ENCODE measurements at regions not wholly inside any gene's neighbourhood (a gene's known extent, or its start where the extent isn't known, plus 50 kb on each side); places are given as distances from the start of the nearest gene placed in this dataset.

DNA sequence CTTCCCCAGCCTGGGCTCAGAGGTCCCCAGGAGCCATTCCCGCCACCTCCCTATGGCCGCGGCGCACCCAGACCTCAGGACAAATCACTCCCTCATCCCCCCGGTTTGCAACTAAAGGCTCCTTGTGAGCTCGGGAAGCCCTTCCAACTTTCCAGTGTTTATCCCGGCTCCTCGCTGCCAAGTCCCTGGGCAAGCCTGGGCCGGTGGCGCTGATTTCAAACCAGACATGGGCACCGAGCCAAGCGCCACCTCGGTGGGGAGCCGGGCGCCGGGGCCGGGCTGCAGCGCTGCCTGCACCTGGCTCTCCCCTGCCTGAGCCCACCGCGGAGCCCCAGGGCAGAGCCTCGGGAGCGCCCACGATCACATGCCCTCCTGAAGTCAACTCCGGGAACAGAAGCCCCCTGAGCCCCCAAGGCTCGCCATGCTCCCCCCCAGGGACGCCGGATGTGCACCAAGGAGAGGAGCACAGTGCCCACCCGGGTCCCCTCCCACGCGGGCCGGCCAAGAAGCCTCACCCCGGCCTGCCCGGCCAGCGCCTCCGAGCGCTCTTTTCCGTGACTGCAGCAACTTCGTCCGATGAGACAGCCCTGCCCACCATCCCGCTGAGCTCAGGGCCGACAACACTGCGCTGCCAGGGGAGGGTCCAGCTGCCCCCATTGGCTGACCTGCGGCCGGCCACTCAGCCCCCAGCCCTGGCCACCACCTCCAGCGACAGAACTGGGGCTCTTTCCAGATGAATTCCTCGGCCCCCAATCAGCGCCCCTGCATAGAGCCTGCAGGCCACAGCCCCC lies 50.0 kb downstream of the NCOR2 start:
- peak; percentile 53 for DNase-seq (ENCODE audit: low spot score)

DNA sequence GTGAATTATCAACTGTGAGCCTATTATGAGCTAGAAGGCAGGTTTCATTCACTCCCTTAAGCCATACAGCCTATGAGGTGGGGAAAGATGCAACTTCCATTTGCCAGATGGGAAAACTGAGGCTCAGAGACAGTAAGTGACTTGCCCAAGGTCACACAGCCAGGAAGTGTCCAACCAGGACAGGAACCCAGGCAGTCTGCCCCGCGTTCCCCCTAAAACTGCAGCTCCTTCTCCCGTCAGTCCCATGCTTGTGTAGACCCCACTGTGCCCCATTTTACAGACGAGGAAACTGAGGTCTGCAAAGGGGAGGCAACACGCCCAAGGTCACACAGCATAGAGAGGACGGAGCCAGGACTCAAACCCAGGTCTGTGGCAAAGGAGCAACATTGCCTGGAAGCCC lies 50.6 kb downstream of the NCOR2 start:
- DNase-seq (ENCODE audit: low spot score), result no peak

GRCh38 chr12:124515981-124516380 lies 51.4 kb downstream of the NCOR2 start:
- DNase-seq (ENCODE audit: low spot score), result no peak

GRCh38 chr12:124514996-124515932 lies 52.1 kb downstream of the NCOR2 start:
- DNase-seq (ENCODE audit: low spot score), result no peak

- DNase-seq (ENCODE audit: low spot score), result no peak
These were observed 53.0 kb downstream of the NCOR2 start for GRCh38 chr12:124514145-124514995.

- DNase-seq (ENCODE audit: low spot score), result no peak
These were observed 54.0 kb downstream of the NCOR2 start for GRCh38 chr12:124513297-124513867.

DNA sequence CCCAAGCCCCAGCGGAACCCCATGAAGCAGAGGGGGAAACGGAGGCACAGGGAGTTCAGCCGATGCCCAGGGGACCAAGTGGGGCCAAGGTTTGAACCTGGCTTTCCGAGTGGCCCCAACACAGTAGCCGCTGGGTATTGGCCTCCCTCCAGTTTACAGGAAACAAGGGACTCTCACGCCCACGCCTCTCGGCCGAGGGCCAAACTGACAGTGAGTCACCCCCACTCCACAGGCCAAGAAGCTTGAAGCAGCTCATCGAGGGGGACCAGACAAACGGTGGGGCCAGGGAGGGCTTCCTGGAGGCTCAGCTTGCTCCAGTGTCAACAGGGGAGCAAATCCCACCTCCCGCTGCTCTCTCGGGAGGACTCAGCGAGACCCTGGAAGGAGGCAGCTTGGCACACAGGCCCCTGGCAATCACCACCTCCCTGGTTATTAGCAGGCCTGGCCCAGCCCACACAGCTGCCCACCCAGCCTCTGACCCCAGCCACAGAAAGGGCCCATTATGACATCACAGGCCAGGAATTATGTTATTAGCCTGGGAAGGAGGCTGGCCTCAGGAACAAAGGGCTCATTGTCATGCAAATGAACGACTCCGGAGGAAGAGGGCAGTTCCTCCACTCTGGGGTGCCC lies 54.6 kb downstream of the NCOR2 start:
- DNase-seq (ENCODE audit: low spot score), result peak; percentile 94

GRCh38 chr12:124511259-124511985 lies 56.0 kb downstream of the NCOR2 start:
- DNase-seq (ENCODE audit: low spot score), result no peak

GRCh38 chr12:124510301-124510970 lies 57.0 kb downstream of the NCOR2 start:
- DNase-seq (ENCODE audit: low spot score), result no peak

DNA sequence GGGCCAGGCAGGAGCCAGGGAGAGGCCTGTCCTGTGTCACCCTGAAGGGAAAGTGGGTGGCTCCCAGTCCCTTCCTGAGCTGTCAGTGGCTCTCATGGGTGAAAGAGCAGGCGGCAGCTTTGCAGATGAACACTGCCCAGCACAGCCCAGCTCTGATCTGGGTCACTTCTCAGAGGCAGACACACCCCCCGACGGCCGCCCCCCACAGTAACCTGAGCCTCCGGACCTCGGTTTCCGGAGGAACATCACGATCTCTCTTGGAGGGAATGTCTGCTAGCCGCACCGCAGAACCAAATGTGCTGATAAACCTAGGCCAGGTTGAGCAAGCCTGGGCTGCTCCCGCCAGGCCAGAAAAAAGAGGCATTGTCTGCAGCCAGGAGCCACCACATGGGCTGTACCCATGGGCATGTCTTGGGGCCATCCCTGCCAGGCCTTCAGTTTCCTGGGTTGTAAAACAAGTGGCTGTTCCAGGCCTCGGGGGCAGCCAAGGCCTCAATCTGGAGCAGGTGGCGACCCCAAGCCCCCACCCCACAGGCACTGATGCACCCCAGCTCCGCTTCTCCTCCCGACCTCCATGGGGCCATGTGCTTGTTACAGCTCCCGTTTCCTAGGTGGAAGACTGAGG lies 57.6 kb downstream of the NCOR2 start:
- DNase-seq (ENCODE audit: low spot score), result peak; percentile 78

DNA sequence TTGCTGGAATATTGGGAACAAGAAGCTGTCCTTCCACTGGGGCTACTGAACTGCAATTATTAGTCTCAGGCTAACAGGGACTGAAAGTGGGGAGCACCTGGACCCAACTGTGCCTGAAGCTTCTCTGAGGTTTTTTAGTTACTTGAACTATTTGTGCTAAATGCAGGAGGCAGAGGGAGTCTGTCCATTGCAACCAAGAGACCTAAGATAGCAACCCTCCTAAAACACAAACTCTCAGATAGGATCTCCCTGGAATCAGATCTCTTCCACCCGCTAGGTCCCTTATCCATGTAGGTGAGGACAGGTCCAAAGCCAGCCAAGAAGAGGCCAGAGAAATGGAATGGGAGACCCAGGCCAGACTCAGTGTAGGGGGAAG lies 58.1 kb downstream of the NCOR2 start:
- no peak for DNase-seq (ENCODE audit: low spot score)

GRCh38 chr12:124508381-124509079 lies 58.9 kb downstream of the NCOR2 start:
- no peak for DNase-seq (ENCODE audit: low spot score)

- no peak for DNase-seq (ENCODE audit: low spot score)
These were observed 60.0 kb downstream of the NCOR2 start for GRCh38 chr12:124507188-124508109.

DNA sequence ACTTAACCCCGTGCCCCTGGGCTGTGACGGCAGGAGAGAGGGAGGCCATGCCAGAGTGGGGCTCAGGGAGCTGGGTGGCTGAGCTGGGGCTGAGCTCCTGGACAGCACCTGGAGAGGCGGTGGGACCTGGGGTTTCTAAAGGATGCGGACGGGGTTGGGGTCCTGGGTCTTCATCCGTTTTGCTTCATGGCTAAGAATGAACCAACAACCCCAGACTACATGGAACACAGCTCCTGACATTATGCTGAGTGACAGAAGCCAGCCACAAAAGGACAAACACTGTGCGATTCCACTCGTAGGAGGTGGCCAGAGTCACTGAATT lies 60.6 kb downstream of the NCOR2 start:
- no peak for DNase-seq (ENCODE audit: low spot score)

- no peak for DNase-seq (ENCODE audit: low spot score)
These were observed 61.1 kb downstream of the NCOR2 start for GRCh38 chr12:124506145-124506831.

DNA sequence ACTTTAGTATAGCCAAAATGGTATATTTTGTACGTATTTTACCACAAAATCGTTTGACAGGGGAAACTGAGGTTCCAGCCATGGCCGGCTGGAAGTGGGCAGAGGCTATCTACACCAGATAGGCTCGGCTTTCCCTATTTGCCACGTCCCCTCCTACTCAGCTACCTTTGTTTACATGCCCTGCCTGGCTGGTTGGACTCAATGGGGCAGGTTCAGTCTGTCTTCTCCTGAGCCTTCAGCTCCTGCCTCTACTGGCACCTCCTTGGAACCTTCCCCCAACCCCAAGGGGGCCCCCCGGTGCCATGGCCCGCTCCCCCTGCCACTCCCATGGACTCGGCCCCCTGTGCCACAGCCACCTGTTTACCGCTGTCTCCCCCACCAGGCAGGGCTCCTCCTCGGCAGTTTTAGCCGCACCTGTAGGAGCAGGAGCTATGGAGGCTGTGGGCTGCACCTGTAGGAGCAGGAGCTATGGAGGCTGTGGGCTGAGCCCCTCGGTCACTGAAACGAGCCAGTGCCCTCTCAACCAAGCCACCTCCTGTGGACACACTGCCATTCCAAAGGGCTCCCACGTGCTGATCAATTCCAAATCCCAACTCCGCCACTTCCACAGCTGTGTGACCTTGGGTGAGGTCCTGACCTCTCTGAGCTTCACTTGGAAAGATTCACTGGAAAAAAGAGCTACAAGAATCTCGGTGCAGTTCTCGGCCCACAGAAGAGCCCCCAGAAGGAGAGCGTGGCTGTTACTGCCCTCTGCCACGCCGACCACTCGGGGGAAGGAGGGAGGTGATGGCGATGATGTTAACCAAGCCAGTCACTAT lies 62.2 kb downstream of the NCOR2 start:
- no peak for DNase-seq (ENCODE audit: low spot score)

Data from COLO829 (cell line).